ENCODE measurements at regions not wholly inside any gene's neighbourhood (a gene's known extent, or its start where the extent isn't known, plus 50 kb on each side); places are given as distances from the start of the nearest gene placed in this dataset.

GRCh38 chr9:75633451-75634057, 256.9 kb upstream of the PCSK5 start:
- intact Hi-C loops (cut with micrococcal nuclease) = no loop called here
- H3K9me1 ChIP-seq (replicated peaks; ENCODE audit: control insufficient read depth, extremely low read depth, insufficient read depth, low read length) = no peaks in the 10 kb centered on the region

More at GRCh38 chr9:75633451-75634057, 256.9 kb upstream of the PCSK5 start:
- BruUV-seq (replicated peaks) = no TSS peak
- Histone ChIP-seq H3K79me2 (ENCODE audit: control insufficient read depth, insufficient read depth, low read length) (no peaks in the 10 kb centered on the region), H3K9ac (replicated peaks; ENCODE audit: extremely low read depth, insufficient read depth, low read length) (no peak overlapping the region), H3K36me3 (ENCODE audit: control insufficient read depth in 2 of 2, extremely low read depth in 1 of 2, insufficient read depth in 2 of 2, low read length in 2 of 2) (no peaks in the 10 kb centered on the region), H2AFZ (ENCODE audit: low read depth, low read length) (no peak overlapping the region), H4K20me1 (replicated peaks; ENCODE audit: control insufficient read depth, extremely low read depth, insufficient read depth, low read length) (no peaks in the 10 kb centered on the region), H3K27ac (ENCODE audit: insufficient read depth, low read depth, low read length) (no peak overlapping the region), H3K4me3 (replicated peaks in 1 of 3; ENCODE audit: insufficient read depth in 1 of 3, low read depth in 1 of 3, low read length in 3 of 3) (no peak overlapping the region), H3K4me2 (ENCODE audit: insufficient read depth, low read length) (no peak overlapping the region), H3K4me1 (ENCODE audit: control insufficient read depth, extremely low read depth, insufficient read depth, low read length) (no peaks in the 10 kb centered on the region), H3K9me3 (replicated peaks; ENCODE audit: control insufficient read depth, insufficient read depth, low read length) (no peaks in the 10 kb centered on the region), H3K27me3 (ENCODE audit: control insufficient read depth in 2 of 2, insufficient read depth in 2 of 2, low read length in 2 of 2) (no peaks in the 10 kb centered on the region)
- TF ChIP-seq, protein P1, sequence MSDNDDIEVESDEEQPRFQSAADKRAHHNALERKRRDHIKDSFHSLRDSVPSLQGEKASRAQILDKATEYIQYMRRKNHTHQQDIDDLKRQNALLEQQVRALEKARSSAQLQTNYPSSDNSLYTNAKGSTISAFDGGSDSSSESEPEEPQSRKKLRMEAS (IDR thresholded peaks at IDR 0.05; ENCODE audit: insufficient read depth, insufficient read length) = no peak
- TF ChIP-seq MYC (IDR thresholded peaks at IDR 0.05; ENCODE audit: low read depth, low read length) (no peak), GATA2 (IDR thresholded peaks at IDR 0.05; ENCODE audit: insufficient read depth, insufficient read length, low read depth, low read length) (no peak), EZH2 (IDR thresholded peaks at IDR 0.05; ENCODE audit: borderline replicate concordance, low read depth, low read length, severe bottlenecking) (no peak), POLR2A (IDR thresholded peaks at IDR 0.05; ENCODE audit: low read depth, low read length) (no peak), FOS (IDR thresholded peaks at IDR 0.05; ENCODE audit: borderline replicate concordance, insufficient read depth, low read length) (no peak), JUN (IDR thresholded peaks at IDR 0.05; ENCODE audit: borderline replicate concordance, insufficient read depth, insufficient read length, low read depth) (no peak), POLR2AphosphoS5 (IDR thresholded peaks at IDR 0.05; ENCODE audit: insufficient read depth, low read depth, low read length) (no peak), CTCF (IDR thresholded peaks at IDR 0.05; ENCODE audit: extremely low read depth in 1 of 2, insufficient read depth in 1 of 2, low read depth in 1 of 2, low read length in 2 of 2) (no peak)
- DNase-seq (ENCODE audit: low read depth, low spot score) = no peak
- ChIA-PET POLR2A (no interaction called here), CTCF (no interaction called here)
- dilution Hi-C loops (cut with MboI; ENCODE audit: extremely low pct_ligation_motif_present, low sequenced_read_pairs) = no loop called here
- no peak for FAIRE-seq
